MM.1S (cell line): ENCODE measurements at regions not wholly inside any gene's neighbourhood (a gene's known extent, or its start where the extent isn't known, plus 50 kb on each side); places are given as distances from the start of the nearest gene placed in this dataset.

ENCODE experiments used
- DNase-seq: peaks from one replicate; pipeline ENCODE4 v3.0.0-alpha.2; 2015
- H2AFZ ChIP-seq: fragments of 300-600 bp; sonication (generic); 2 replicates; pipeline ENCODE4 v1.6.0; 2016; ENCODE audit warnings: antibody characterized with exemption, low read length
- H3F3A ChIP-seq: fragments of 300-600 bp; sonication (generic); 2 replicates; pipeline ENCODE4 v1.6.1; 2016; ENCODE audit warnings: mild to moderate bottlenecking, antibody characterized with exemption, low read length, moderate library complexity, mixed read lengths; ENCODE audit not compliant: insufficient read depth
- H3K27ac ChIP-seq: fragments of 300-600 bp; sonication (generic); 2 replicates; pipeline ENCODE4 v1.5.1; 2016; ENCODE audit warnings: mild to moderate bottlenecking, low read length
- H3K27me3 ChIP-seq: fragments of 300-600 bp; sonication (generic); replicated peaks from 2 replicates; pipeline ENCODE4 v1.6.0; 2016; ENCODE audit warnings: low read length; ENCODE audit not compliant: insufficient read depth
- H3K36me3 ChIP-seq: fragments of 300-600 bp; sonication (generic); replicated peaks from 2 replicates; pipeline ENCODE4 v1.6.1; 2016; ENCODE audit warnings: mild to moderate bottlenecking, low read length, mixed read lengths; ENCODE audit not compliant: insufficient read depth
- H3K4me1 ChIP-seq: fragments of 300-600 bp; sonication (generic); 2 replicates; pipeline ENCODE4 v1.6.1; 2016; ENCODE audit warnings: low read length, mixed read lengths
- H3K4me2 ChIP-seq: fragments of 300-600 bp; sonication (generic); 2 replicates; pipeline ENCODE4 v1.6.0; 2016; ENCODE audit warnings: low read depth, low read length
- H3K4me3 ChIP-seq: fragments of 300-600 bp; sonication (generic); 2 replicates; pipeline ENCODE4 v1.5.1; 2016; ENCODE audit warnings: low read length, mixed read lengths
- H3K79me2 ChIP-seq: fragments of 300-600 bp; sonication (generic); 2 replicates; pipeline ENCODE4 v1.6.1; 2016; ENCODE audit warnings: mixed run types, low read length, mixed read lengths
- H3K9ac ChIP-seq: fragments of 300-600 bp; sonication (generic); 2 replicates; pipeline ENCODE4 v1.6.1; 2016; ENCODE audit warnings: low read length, mixed read lengths
- H3K9me2 ChIP-seq: fragments of 300-600 bp; sonication (generic); replicated peaks from 2 replicates; pipeline ENCODE4 v1.6.1; 2016; ENCODE audit warnings: mild to moderate bottlenecking, low read length, mixed read lengths; ENCODE audit not compliant: insufficient read depth
- H3K9me3 ChIP-seq: fragments of 300-600 bp; sonication (generic); replicated peaks from 2 replicates; pipeline ENCODE4 v1.6.1; 2016; ENCODE audit warnings: mild to moderate bottlenecking, low read length, mixed read lengths; ENCODE audit not compliant: insufficient read depth
- H4K20me1 ChIP-seq: fragments of 300-600 bp; sonication (generic); 2 replicates; pipeline ENCODE4 v1.6.1; 2016; ENCODE audit warnings: mild to moderate bottlenecking, low read length, moderate library complexity, mixed read lengths; ENCODE audit not compliant: insufficient read depth
- EZH2 ChIP-seq: fragments of 300-600 bp; sonication (generic); optimal IDR thresholded peaks from 2 replicates; pipeline ENCODE3; 2017; ENCODE audit warnings: low read depth, mild to moderate bottlenecking, antibody characterized with exemption, low read length, mixed read lengths
- EZH2phosphoT487 ChIP-seq: fragments of 300-600 bp; sonication (generic); IDR thresholded peaks from 2 replicates; pipeline ENCODE4 v1.6.1; 2018; ENCODE audit warnings: antibody characterized with exemption, low read length
- TF ChIP-seq, protein P1 (sequence below): fragments of 300-600 bp; sonication (generic); IDR thresholded peaks from 2 replicates; pipeline ENCODE4 v1.5.1; 2016; ENCODE audit warnings: antibody characterized with exemption, low read length, mixed read lengths

DNA sequence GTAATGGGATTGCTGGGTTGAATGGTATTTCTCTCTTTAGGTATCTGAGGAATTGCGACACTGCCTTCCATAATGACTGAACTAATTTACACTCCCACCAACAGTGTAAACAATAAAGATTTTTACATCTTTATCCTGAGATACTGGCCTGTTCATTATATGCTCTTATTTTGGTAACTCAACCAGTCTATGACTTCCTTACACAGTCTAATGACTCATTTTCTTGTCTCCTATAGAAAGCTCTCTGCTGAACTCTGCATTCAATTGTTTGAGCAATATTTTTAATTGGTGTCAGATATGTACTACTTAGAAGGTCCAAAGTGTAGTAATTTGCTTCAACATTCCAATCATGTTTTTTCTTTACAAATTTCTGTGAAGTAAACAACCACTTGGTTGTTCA, 1351.8 kb downstream of the FSCB start:
- H4K20me1 ChIP-seq, result no peaks in the 10 kb centered on the region
- no peaks in the 10 kb centered on the region for H3K27me3 ChIP-seq
- H3K9me2 ChIP-seq, result no peaks in the 10 kb centered on the region
- H3K79me2 ChIP-seq, result no peaks in the 10 kb centered on the region
- H2AFZ ChIP-seq, result no peak overlapping the region
- TF ChIP-seq EZH2 (no peak), EZH2phosphoT487 (no peak)
- TF ChIP-seq, protein P1, sequence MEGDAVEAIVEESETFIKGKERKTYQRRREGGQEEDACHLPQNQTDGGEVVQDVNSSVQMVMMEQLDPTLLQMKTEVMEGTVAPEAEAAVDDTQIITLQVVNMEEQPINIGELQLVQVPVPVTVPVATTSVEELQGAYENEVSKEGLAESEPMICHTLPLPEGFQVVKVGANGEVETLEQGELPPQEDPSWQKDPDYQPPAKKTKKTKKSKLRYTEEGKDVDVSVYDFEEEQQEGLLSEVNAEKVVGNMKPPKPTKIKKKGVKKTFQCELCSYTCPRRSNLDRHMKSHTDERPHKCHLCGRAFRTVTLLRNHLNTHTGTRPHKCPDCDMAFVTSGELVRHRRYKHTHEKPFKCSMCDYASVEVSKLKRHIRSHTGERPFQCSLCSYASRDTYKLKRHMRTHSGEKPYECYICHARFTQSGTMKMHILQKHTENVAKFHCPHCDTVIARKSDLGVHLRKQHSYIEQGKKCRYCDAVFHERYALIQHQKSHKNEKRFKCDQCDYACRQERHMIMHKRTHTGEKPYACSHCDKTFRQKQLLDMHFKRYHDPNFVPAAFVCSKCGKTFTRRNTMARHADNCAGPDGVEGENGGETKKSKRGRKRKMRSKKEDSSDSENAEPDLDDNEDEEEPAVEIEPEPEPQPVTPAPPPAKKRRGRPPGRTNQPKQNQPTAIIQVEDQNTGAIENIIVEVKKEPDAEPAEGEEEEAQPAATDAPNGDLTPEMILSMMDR, result no peak
- no peak for DNase-seq
- H3K4me1 ChIP-seq, result no peaks in the 10 kb centered on the region
- H3K9me3 ChIP-seq, result no peaks in the 10 kb centered on the region
- H3K4me2 ChIP-seq, result no peak overlapping the region
- no peaks in the 10 kb centered on the region for H3K36me3 ChIP-seq
- H3F3A ChIP-seq, result no peaks in the 10 kb centered on the region
- no peak overlapping the region for H3K4me3 ChIP-seq
- H3K27ac ChIP-seq, result no peak overlapping the region
- no peak overlapping the region for H3K9ac ChIP-seq

DNA sequence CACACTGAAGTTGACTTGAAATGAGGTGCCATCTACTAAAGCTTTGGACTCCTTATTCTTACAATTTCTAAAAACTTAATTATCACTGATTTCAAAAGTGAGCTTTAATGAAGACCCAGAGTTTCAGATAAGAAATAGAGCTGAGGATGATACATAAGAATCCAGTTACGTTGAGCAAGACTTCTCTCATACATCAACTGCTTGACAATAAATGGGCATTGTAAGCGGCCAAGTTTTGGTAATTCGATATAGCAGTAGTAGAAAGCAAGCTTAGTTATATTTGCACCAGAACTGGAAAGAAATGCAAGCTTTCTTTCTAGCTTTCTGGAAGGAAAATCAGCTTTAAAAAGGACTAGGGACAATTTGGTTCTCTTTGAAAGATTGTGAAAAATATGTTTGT, 1359.6 kb downstream of the FSCB start:
- no peak overlapping the region for H3K4me3 ChIP-seq
- no peaks in the 10 kb centered on the region for H3K36me3 ChIP-seq
- no peaks in the 10 kb centered on the region for H3K9me3 ChIP-seq
- no peaks in the 10 kb centered on the region for H3K9me2 ChIP-seq
- H3K9ac ChIP-seq, result no peak overlapping the region
- no peaks in the 10 kb centered on the region for H3K79me2 ChIP-seq
- no peak overlapping the region for H3K27ac ChIP-seq
- H2AFZ ChIP-seq, result no peak overlapping the region
- no peak overlapping the region for H3K4me2 ChIP-seq
- no peaks in the 10 kb centered on the region for H4K20me1 ChIP-seq
- H3F3A ChIP-seq, result no peaks in the 10 kb centered on the region
- DNase-seq, result no peak
- TF ChIP-seq, protein P1, result no peak
- no peak for TF ChIP-seq EZH2phosphoT487
- no peak for TF ChIP-seq EZH2
- no peaks in the 10 kb centered on the region for H3K27me3 ChIP-seq
- H3K4me1 ChIP-seq, result no peaks in the 10 kb centered on the region

DNA sequence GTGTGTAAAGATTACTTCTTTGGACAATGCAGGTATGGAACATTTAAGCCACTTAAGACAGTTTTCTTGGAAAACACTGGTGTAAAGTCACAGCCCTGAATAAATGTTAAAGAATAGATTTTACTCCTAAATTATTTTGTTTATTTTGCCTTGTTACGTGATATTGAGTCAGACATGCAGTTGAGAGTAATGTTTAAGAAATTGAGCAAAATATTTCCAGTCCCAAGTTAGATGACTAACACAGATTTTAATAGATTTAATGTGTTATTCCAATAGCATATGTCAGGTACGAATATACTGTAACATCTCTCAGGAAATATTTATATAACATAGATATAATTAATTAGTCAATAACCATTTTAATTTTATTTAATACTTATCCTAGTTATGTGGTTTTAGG, 1361.7 kb downstream of the FSCB start:
- Histone ChIP-seq H3K9me3 (no peaks in the 10 kb centered on the region), H3K27ac (no peak overlapping the region)
- DNase-seq, result no peak

More for the DNA sequence above, 1361.7 kb downstream of the FSCB start:
- Histone ChIP-seq H3K4me3 (no peak overlapping the region), H4K20me1 (no peaks in the 10 kb centered on the region), H3K27me3 (no peaks in the 10 kb centered on the region), H3K4me2 (no peak overlapping the region), H3K9me2 (no peaks in the 10 kb centered on the region), H2AFZ (no peak overlapping the region), H3K79me2 (no peaks in the 10 kb centered on the region), H3K4me1 (no peaks in the 10 kb centered on the region), H3K9ac (no peak overlapping the region), H3F3A (no peaks in the 10 kb centered on the region), H3K36me3 (no peaks in the 10 kb centered on the region)
- TF ChIP-seq, protein P1, result no peak
- TF ChIP-seq EZH2 (no peak), EZH2phosphoT487 (no peak)
